ENCODE measurements at regions not wholly inside any gene's neighbourhood (a gene's known extent, or its start where the extent isn't known, plus 50 kb on each side); places are given as distances from the start of the nearest gene placed in this dataset.

DNA sequence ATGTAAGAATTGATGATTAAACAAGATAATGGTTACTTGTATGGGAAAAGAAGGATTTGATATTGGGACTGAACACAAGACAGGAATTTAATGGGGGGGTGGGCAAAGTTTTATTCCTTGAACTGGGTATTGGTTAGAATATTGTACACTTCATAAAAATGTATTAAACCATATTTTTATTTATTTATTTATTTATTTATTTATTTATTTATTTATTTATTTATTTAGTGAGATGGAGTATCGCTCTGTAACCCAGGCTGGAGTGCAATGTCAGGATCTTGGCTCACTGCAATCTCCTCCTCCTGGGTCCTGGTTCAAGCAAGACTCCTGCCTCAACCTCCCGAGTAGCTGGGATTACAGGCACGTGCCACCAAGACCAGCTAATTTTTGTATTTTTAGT lies 287.1 kb upstream of the SLITRK5 start:
- DNase-seq (ENCODE audit: low spot score in 2 of 2) (no peak), ATAC-seq (no peak)
- Mint-ChIP-seq H3K4me3 (no peak overlapping the region), H3K36me3 (no peaks in the 10 kb centered on the region), H3K27ac (no peak overlapping the region), H3K4me1 (no peaks in the 10 kb centered on the region), H3K9me3 (peaks cover 2% of the 10 kb centered on the region)

- Mint-ChIP-seq H3K27ac (no peak overlapping the region), H3K36me3 (no peaks in the 10 kb centered on the region), H3K4me3 (no peak overlapping the region), H3K9me3 (peaks cover 3% of the 10 kb centered on the region), H3K4me1 (no peaks in the 10 kb centered on the region)
- ATAC-seq (no peak), DNase-seq (ENCODE audit: low spot score in 2 of 2) (no peak)
Measured at GRCh38 chr13:87393358-87393757, 277.8 kb upstream of the SLITRK5 start.

GRCh38 chr13:87398047-87398446 lies 273.1 kb upstream of the SLITRK5 start:
- no peak for DNase-seq (ENCODE audit: low spot score in 2 of 2)
- Mint-ChIP-seq H3K4me1 (no peaks in the 10 kb centered on the region), H3K36me3 (no peaks in the 10 kb centered on the region), H3K4me3 (no peak overlapping the region), H3K9me3 (peaks cover 3% of the 10 kb centered on the region), H3K27ac (no peak overlapping the region)
- ATAC-seq = no peak

DNA sequence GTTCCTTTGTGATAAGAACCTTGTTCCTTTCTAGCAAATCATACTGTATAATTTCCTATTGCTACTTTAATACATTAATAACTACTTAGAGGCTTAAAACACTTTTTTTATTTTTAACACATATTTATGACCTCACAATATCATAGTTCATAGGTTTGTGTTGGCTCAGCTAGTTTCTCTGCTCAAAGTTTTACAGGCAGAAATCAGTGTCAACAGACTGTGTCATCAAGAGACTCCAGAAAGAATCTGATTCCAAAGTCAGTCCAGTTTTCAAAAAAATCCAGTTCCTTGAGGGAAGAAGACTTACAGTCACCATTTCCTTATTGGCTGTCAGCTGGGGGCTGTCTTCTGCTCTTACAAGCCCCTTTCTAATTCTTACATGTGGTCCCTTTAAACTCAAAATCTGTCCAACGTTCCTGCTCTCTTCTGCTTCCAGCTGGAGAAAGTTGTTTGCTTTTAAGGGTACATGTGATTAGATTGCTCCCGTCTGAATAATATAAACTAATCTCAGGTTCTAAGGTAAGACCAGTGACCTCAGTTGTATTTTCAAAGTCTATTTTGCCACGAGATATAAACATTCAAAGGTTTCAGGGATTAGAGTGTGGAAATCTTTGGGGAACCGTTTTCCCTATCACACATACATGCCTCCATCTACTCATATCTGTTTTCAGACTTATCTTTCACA lies 267.3 kb upstream of the SLITRK5 start:
- no peak for DNase-seq (ENCODE audit: low spot score in 2 of 2)
- Mint-ChIP-seq H3K9me3 (peaks cover 3% of the 10 kb centered on the region), H3K27ac (no peak overlapping the region), H3K36me3 (no peaks in the 10 kb centered on the region), H3K4me3 (no peak overlapping the region), H3K4me1 (no peaks in the 10 kb centered on the region)
- ATAC-seq = no peak

- ATAC-seq (no peak), DNase-seq (ENCODE audit: low spot score in 2 of 2) (no peak)
- Mint-ChIP-seq H3K4me3 (no peak overlapping the region), H3K27ac (no peak overlapping the region), H3K36me3 (no peaks in the 10 kb centered on the region), H3K9me3 (no peaks in the 10 kb centered on the region), H3K4me1 (no peaks in the 10 kb centered on the region)
Measured at GRCh38 chr13:87426742-87427141, 244.4 kb upstream of the SLITRK5 start.

DNA sequence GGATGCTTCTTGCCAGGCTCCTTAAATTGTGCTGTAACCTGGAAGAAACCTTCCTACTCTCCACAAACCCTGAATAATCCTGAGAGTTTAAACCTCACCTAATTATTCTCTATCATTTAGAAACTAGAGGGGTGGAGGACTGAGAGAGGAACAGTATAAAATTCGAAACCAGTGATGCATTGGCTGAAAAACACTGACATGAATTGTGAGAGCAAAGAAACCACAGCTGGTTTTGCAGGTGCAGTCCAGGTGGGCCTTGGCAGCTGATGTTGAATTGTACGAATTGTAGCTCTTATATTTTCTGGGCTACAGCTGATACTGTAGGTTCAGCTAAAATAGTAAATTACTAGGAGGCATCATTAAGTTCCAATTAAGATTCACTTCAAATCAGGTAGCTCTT lies 227.0 kb upstream of the SLITRK5 start:
- peaks cover 7% of the 10 kb centered on the region for H3K9me3 Mint-ChIP-seq
- DNase-seq (ENCODE audit: low spot score in 2 of 2) = no peak
- H3K4me3 Mint-ChIP-seq = no peak overlapping the region
- no peak for ATAC-seq
- no peak overlapping the region for H3K27ac Mint-ChIP-seq
- H3K4me1 Mint-ChIP-seq = no peaks in the 10 kb centered on the region
- no peaks in the 10 kb centered on the region for H3K36me3 Mint-ChIP-seq

- Mint-ChIP-seq H3K36me3 (no peaks in the 10 kb centered on the region), H3K4me3 (no peak overlapping the region), H3K4me1 (no peaks in the 10 kb centered on the region), H3K27ac (no peak overlapping the region), H3K9me3 (peaks cover 7% of the 10 kb centered on the region)
- ATAC-seq (no peak), DNase-seq (ENCODE audit: low spot score in 2 of 2) (no peak)
Measured at GRCh38 chr13:87452281-87452680, 218.9 kb upstream of the SLITRK5 start.

- peaks cover 7% of the 10 kb centered on the region for H3K9me3 Mint-ChIP-seq
- no peaks in the 10 kb centered on the region for H3K36me3 Mint-ChIP-seq
- DNase-seq (ENCODE audit: low spot score in 2 of 2) = no peak
- no peak for ATAC-seq
- H3K4me3 Mint-ChIP-seq = no peak overlapping the region
- no peaks in the 10 kb centered on the region for H3K4me1 Mint-ChIP-seq
- H3K27ac Mint-ChIP-seq = no peak overlapping the region
Measured at GRCh38 chr13:87453244-87453643, 217.9 kb upstream of the SLITRK5 start.

- Mint-ChIP-seq H3K27ac (no peak overlapping the region), H3K4me1 (no peaks in the 10 kb centered on the region), H3K36me3 (no peaks in the 10 kb centered on the region), H3K4me3 (no peak overlapping the region), H3K9me3 (no peaks in the 10 kb centered on the region)
- ATAC-seq = no peak
- DNase-seq (ENCODE audit: low spot score in 2 of 2) = no peak
Measured at GRCh38 chr13:87459419-87459818, 211.8 kb upstream of the SLITRK5 start.

DNA sequence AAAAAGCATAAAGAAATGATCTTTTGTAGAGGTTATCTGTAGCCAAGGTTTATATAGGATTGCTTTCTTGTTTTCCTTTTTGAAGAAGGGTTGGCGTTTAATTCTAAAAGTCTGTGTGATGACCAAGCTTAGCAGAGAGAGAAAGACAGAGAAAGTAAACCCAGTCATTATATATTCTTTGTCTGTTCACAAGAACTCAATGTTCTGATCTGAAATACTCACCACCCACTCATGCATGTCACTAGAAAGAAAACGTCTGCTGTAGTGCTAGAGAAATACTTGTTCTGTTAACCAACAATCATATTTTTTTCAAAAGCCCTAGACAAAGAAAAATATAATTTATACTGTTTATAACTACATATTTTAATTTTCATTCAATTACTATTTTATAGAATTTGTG lies 173.7 kb upstream of the SLITRK5 start:
- Mint-ChIP-seq H3K4me1 (no peaks in the 10 kb centered on the region), H3K27ac (no peak overlapping the region), H3K36me3 (no peaks in the 10 kb centered on the region), H3K4me3 (no peak overlapping the region), H3K9me3 (peaks cover 7% of the 10 kb centered on the region)
- DNase-seq (ENCODE audit: low spot score in 2 of 2) (no peak), ATAC-seq (no peak)

GRCh38 chr13:87498681-87499080 lies 172.5 kb upstream of the SLITRK5 start:
- H3K4me3 Mint-ChIP-seq = no peak overlapping the region
- no peak overlapping the region for H3K27ac Mint-ChIP-seq
- H3K9me3 Mint-ChIP-seq = peaks cover 6% of the 10 kb centered on the region
- no peak for DNase-seq (ENCODE audit: low spot score in 2 of 2)
- H3K36me3 Mint-ChIP-seq = no peaks in the 10 kb centered on the region
- ATAC-seq = no peak
- no peaks in the 10 kb centered on the region for H3K4me1 Mint-ChIP-seq

GRCh38 chr13:87524775-87525174 lies 146.4 kb upstream of the SLITRK5 start:
- Mint-ChIP-seq H3K4me1 (no peaks in the 10 kb centered on the region), H3K27ac (no peak overlapping the region), H3K4me3 (no peak overlapping the region), H3K36me3 (no peaks in the 10 kb centered on the region), H3K9me3 (peaks cover 4% of the 10 kb centered on the region)
- DNase-seq (ENCODE audit: low spot score in 2 of 2) (no peak), ATAC-seq (no peak)

GRCh38 chr13:87533776-87534175 lies 137.4 kb upstream of the SLITRK5 start:
- H3K9me3 Mint-ChIP-seq = peaks cover 11% of the 10 kb centered on the region
- no peaks in the 10 kb centered on the region for H3K4me1 Mint-ChIP-seq
- ATAC-seq = no peak

GRCh38 chr13:87535911-87536310 lies 135.3 kb upstream of the SLITRK5 start:
- no peak for DNase-seq (ENCODE audit: low spot score in 2 of 2)
- Mint-ChIP-seq H3K27ac (no peak overlapping the region), H3K36me3 (no peaks in the 10 kb centered on the region), H3K4me3 (no peak overlapping the region), H3K9me3 (peaks cover 4% of the 10 kb centered on the region), H3K4me1 (no peaks in the 10 kb centered on the region)
- peak; percentile 8 for ATAC-seq

More at GRCh38 chr13:87533776-87534175, 137.4 kb upstream of the SLITRK5 start:
- DNase-seq (ENCODE audit: low spot score in 2 of 2) = no peak
- no peaks in the 10 kb centered on the region for H3K36me3 Mint-ChIP-seq
- H3K27ac Mint-ChIP-seq = no peak overlapping the region
- no peak overlapping the region for H3K4me3 Mint-ChIP-seq

- DNase-seq (ENCODE audit: low spot score in 2 of 2) = no peak
- H3K4me1 Mint-ChIP-seq = no peaks in the 10 kb centered on the region
- H3K4me3 Mint-ChIP-seq = no peak overlapping the region
- H3K36me3 Mint-ChIP-seq = no peaks in the 10 kb centered on the region
- no peak overlapping the region for H3K27ac Mint-ChIP-seq
- peaks cover 4% of the 10 kb centered on the region for H3K9me3 Mint-ChIP-seq
- ATAC-seq = no peak
Measured at GRCh38 chr13:87536499-87536898, 134.7 kb upstream of the SLITRK5 start.

- Mint-ChIP-seq H3K9me3 (peaks cover 4% of the 10 kb centered on the region), H3K4me3 (no peak overlapping the region), H3K36me3 (no peaks in the 10 kb centered on the region), H3K4me1 (no peaks in the 10 kb centered on the region), H3K27ac (no peak overlapping the region)
- ATAC-seq (peak; percentile 34), DNase-seq (ENCODE audit: low spot score in 2 of 2) (no peak)
Measured at GRCh38 chr13:87536899-87537298, 134.3 kb upstream of the SLITRK5 start.

- no peak for ATAC-seq
- no peaks in the 10 kb centered on the region for H3K36me3 Mint-ChIP-seq
- peaks cover 4% of the 10 kb centered on the region for H3K9me3 Mint-ChIP-seq
- no peak overlapping the region for H3K4me3 Mint-ChIP-seq
- no peak for DNase-seq (ENCODE audit: low spot score in 2 of 2)
- no peak overlapping the region for H3K27ac Mint-ChIP-seq
- no peaks in the 10 kb centered on the region for H3K4me1 Mint-ChIP-seq
Measured at GRCh38 chr13:87537951-87538350, 133.2 kb upstream of the SLITRK5 start.
